A549 (cell line): ENCODE measurements at regions not wholly inside any gene's neighbourhood (a gene's known extent, or its start where the extent isn't known, plus 50 kb on each side); places are given as distances from the start of the nearest gene placed in this dataset.
A peak's percentile ranks its signal among the peaks of the same experiment; 100 is the strongest.

ENCODE experiments used
- ATAC-seq, 2 experiments: fragments of 200-7000 bp in 1 of 2; fragments of >200 bp in 1 of 2; cut with Nextera tagmentation in 1 of 2; cut with Tn5 transposase in 1 of 2; 3 replicates each; pipeline versions ENCODE4 v1.8.0 to v1.9.1; 2018 to 2020; ENCODE audit warnings: mild to moderate bottlenecking in 1 of 2, moderate library complexity in 1 of 2
- CTCF ChIA-PET: fragments of 300-600 bp; sonication (Branson Sonifier 250); formaldehyde crosslinking; extraction: SDS; loops from one replicate; lab custom pipeline; 2021; ENCODE audit warnings: antibody characterized with exemption, inconsistent platforms; lab: Yijun Ruan, JAX
- POLR2A ChIA-PET: fragments of 350-600 bp; formaldehyde crosslinking; extraction: SDS; loops from one replicate; lab custom pipeline; 2021; ENCODE audit warnings: antibody characterized with exemption, inconsistent platforms; lab: Yijun Ruan, JAX
- DNase-seq, 2 experiments: peaks; one replicate each; pipeline versions ENCODE4 v3.0.0 to v3.0.0-alpha.2; 2011 to 2016; ENCODE audit warnings: low read depth in 1 of 2, low spot score in 1 of 2
- FAIRE-seq: peaks from 2 replicates; lab custom pipeline; 2011; peaks lifted over from hg19 to GRCh38; lab: Jason Lieb, UNC
- H3K27ac ChIP-seq, 2 experiments: fragments of >200 bp; sonication (Bioruptor Twin); formaldehyde crosslinking; 3 replicates each; pipeline ENCODE4 v1.5.1; 2016 to 2017
- H3K4me1 ChIP-seq: fragments of >200 bp; sonication (Bioruptor Twin); formaldehyde crosslinking; 3 replicates; pipeline ENCODE4 v1.6.1; 2016
- H3K4me2 ChIP-seq: fragments of >200 bp; sonication (Bioruptor Twin); formaldehyde crosslinking; 3 replicates; pipeline ENCODE4 v1.6.1; 2016
- H3K4me3 ChIP-seq: fragments of >200 bp; sonication (Bioruptor Twin); formaldehyde crosslinking; 3 replicates; pipeline ENCODE4 v1.5.1; 2016
- H3K9me3 ChIP-seq: fragments of >200 bp; sonication (Bioruptor Twin); formaldehyde crosslinking; 3 replicates; pipeline ENCODE4 v1.6.1; 2016
- CBX2 ChIP-seq: fragments of 200-600 bp; sonication (generic); IDR thresholded peaks from 2 replicates; pipeline ENCODE4 v1.6.1; 2016; ENCODE audit warnings: low read depth, mild to moderate bottlenecking, borderline replicate concordance
- CBX8 ChIP-seq: fragments of 200-600 bp; sonication (generic); IDR thresholded peaks from 2 replicates; pipeline ENCODE4 v1.6.1; 2016
- CEBPB ChIP-seq, 2 experiments: fragments of >200 bp in 1 of 2; sonication (Bioruptor Twin) in 1 of 2; formaldehyde crosslinking in 1 of 2; IDR thresholded peaks; 2 replicates each; pipeline ENCODE4 v1.6.1; 2012 to 2016
- CHD2 ChIP-seq: fragments of 150-350 bp; IDR thresholded peaks from 2 replicates; pipeline ENCODE4 v1.6.1; 2014; ENCODE audit warnings: low read length; ENCODE audit not compliant: partially characterized antibody
- E2F6 ChIP-seq: IDR thresholded peaks from 2 replicates; pipeline ENCODE4 v1.6.1; 2012; ENCODE audit warnings: low read depth, borderline replicate concordance
- ELK1 ChIP-seq: fragments of 150-350 bp; IDR thresholded peaks from 2 replicates; pipeline ENCODE4 v1.6.1; 2014; ENCODE audit warnings: low read depth, mild to moderate bottlenecking, low read length
- EP300 ChIP-seq, 2 experiments: fragments of >200 bp; sonication (Bioruptor Twin); formaldehyde crosslinking; IDR thresholded peaks; 2 replicates in 1 of 2; 3 replicates in 1 of 2; pipeline ENCODE4 v1.6.1; 2016 to 2017
- ESRRA ChIP-seq: fragments of 150-350 bp; IDR thresholded peaks from 2 replicates; pipeline ENCODE4 v1.6.1; 2014; ENCODE audit warnings: mild to moderate bottlenecking, low read length, borderline replicate concordance
- FOSL2 ChIP-seq, 2 experiments: fragments of 450-650 bp in 1 of 2; fragments of >200 bp in 1 of 2; sonication (Bioruptor Twin) in 1 of 2; formaldehyde crosslinking; IDR thresholded peaks; 2 replicates each; pipeline versions ENCODE4 v1.5.0 to v1.6.1; 2016 to 2020; ENCODE audit warnings: mild to moderate bottlenecking in 1 of 2, moderate library complexity in 1 of 2
- HEYL ChIP-seq: fragments of 250-450 bp; sonication (Bioruptor Pico); IDR thresholded peaks from 2 replicates; pipeline ENCODE4 v1.8.0; 2021; ENCODE audit warnings: mild to moderate bottlenecking, moderate library complexity
- HOXA7 ChIP-seq: fragments of 250-450 bp; sonication (Bioruptor Pico); IDR thresholded peaks from 2 replicates; pipeline ENCODE4 v1.5.0; 2020; ENCODE audit warnings: mild to moderate bottlenecking, moderate library complexity
- JUNB ChIP-seq: fragments of >200 bp; sonication (Bioruptor Twin); formaldehyde crosslinking; IDR thresholded peaks from 2 replicates; pipeline ENCODE4 v1.6.1; 2016
- KDM5A ChIP-seq: fragments of 200-600 bp; sonication (generic); IDR thresholded peaks from 2 replicates; pipeline ENCODE4 v1.6.1; 2016; ENCODE audit warnings: antibody characterized with exemption, mild to moderate bottlenecking
- MAX ChIP-seq: IDR thresholded peaks from 2 replicates; pipeline ENCODE4 v1.6.1; 2012
- NPAS2 ChIP-seq: fragments of 250-450 bp; sonication (Bioruptor Pico); IDR thresholded peaks from 2 replicates; pipeline ENCODE4 v1.8.0; 2022; ENCODE audit warnings: mild to moderate bottlenecking, moderate library complexity, borderline replicate concordance
- NR3C1 ChIP-seq: fragments of >200 bp; sonication (Bioruptor Twin); formaldehyde crosslinking; IDR thresholded peaks from 3 replicates; pipeline ENCODE4 v1.6.1; 2017
- PBX3 ChIP-seq: IDR thresholded peaks from 2 replicates; pipeline ENCODE4 v1.6.1; 2012
- PHF8 ChIP-seq: fragments of 200-600 bp; sonication (generic); IDR thresholded peaks from 2 replicates; pipeline ENCODE4 v1.6.1; 2016; ENCODE audit warnings: low read depth, mild to moderate bottlenecking, antibody characterized with exemption, moderate library complexity, borderline replicate concordance
- POLR2A ChIP-seq: IDR thresholded peaks from 2 replicates; pipeline ENCODE4 v1.6.1; 2012; ENCODE audit warnings: mild to moderate bottlenecking, low read length
- RAD21 ChIP-seq, 2 experiments: fragments of >200 bp in 1 of 2; sonication (Bioruptor Twin) in 1 of 2; formaldehyde crosslinking in 1 of 2; IDR thresholded peaks in 1 of 2; conservative IDR thresholded peaks in 1 of 2; 2 replicates in 1 of 2; 3 replicates in 1 of 2; pipeline ENCODE4 v1.6.1; 2012 to 2018; ENCODE audit warnings: inconsistent platforms in 1 of 2
- REST ChIP-seq: fragments of 200-600 bp; sonication (generic); IDR thresholded peaks from 2 replicates; pipeline ENCODE4 v1.6.1; 2016; ENCODE audit warnings: antibody characterized with exemption, mild to moderate bottlenecking, moderate library complexity
- RFX5 ChIP-seq: fragments of 450-650 bp; IDR thresholded peaks from 2 replicates; pipeline ENCODE4 v1.7.1; 2014; ENCODE audit warnings: antibody characterized with exemption, mild to moderate bottlenecking, moderate library complexity
- TP53 ChIP-seq: fragments of 250-450 bp; sonication (Bioruptor Pico); IDR thresholded peaks from 2 replicates; pipeline ENCODE4 v1.5.0; 2021; ENCODE audit warnings: mild to moderate bottlenecking, moderate library complexity
- ZNF302 ChIP-seq: fragments of 250-450 bp; sonication (Bioruptor Pico); IDR thresholded peaks from 2 replicates; pipeline ENCODE4 v1.9.0; 2021; ENCODE audit warnings: inconsistent platforms, mild to moderate bottlenecking, moderate library complexity
- WGBS: methylation state at CpG from one replicate; pipeline ENCODE4 v1.1.6; 2017; ENCODE audit errors: missing lambda C conversion rate; 5-methylcytosine and 5-hydroxymethylcytosine counted together

GRCh38 chr9:105150991-105151685 lies 93.3 kb upstream of the SLC44A1 start:
- peak overlapping the region; percentile 47 to 69 for H3K27ac ChIP-seq
- CTCF ChIA-PET = interaction anchor here (1.2 to 2.5 kb wide), 5 partner anchors 12 to 288 kb away, joined by 3 to 11 read pairs (median 3); no protein-coding TSS in a partner anchor
- H3K9me3 ChIP-seq = no peaks in the 10 kb centered on the region
- peaks cover 38% of the 10 kb centered on the region for H3K4me1 ChIP-seq
- H3K4me3 ChIP-seq = no peak overlapping the region
- POLR2A ChIA-PET = no interaction called here
- no peak for TF ChIP-seq CHD2
- no peak for TF ChIP-seq RFX5
- no peak for TF ChIP-seq ZNF302 (CRISPR knock-in tag)
- no peak for TF ChIP-seq PHF8
- TF ChIP-seq E2F6 = no peak
- no peak for TF ChIP-seq CBX2
- peak; percentile 26; the same call in 1 of the 2 replicates for TF ChIP-seq FOSL2 (IDR thresholded peaks at IDR 0.05)
- 0 out of 2 replicates have a peak, but pooled peaks have one; percentile 32 for TF ChIP-seq FOSL2 (CRISPR knock-in tag; IDR thresholded peaks at IDR 0.05)
- no peak for TF ChIP-seq NPAS2 (CRISPR knock-in tag)
- peak; percentile 44 for TF ChIP-seq JUNB
- 0 out of 5 replicates have a peak, but pooled peaks of 1 of the 2 experiments have one; percentile 10 for TF ChIP-seq RAD21 (conservative IDR thresholded peaks at IDR 0.05 in 1 of 2, IDR thresholded peaks at IDR 0.05 in 1 of 2)
- FAIRE-seq (no peak), DNase-seq (peak in 1 of 2 experiments; percentile 23), ATAC-seq (peak; percentile 41 to 57; a peak in 3 of 6 replicates)
- H3K4me2 ChIP-seq = peak overlapping the region; percentile 46
- WGBS = 19% methylated on average over 2 of the region's 2 CpGs

- ATAC-seq (no peak), FAIRE-seq (no peak), DNase-seq (no peak)
- Histone ChIP-seq H3K9me3 (no peaks in the 10 kb centered on the region), H3K4me2 (peak overlapping the region; percentile 46), H3K4me3 (no peak overlapping the region), H3K4me1 (peaks cover 40% of the 10 kb centered on the region), H3K27ac (peak overlapping the region; percentile 47 to 69)
- WGBS = 68% methylated on average over 3 of the region's 3 CpGs
- no peak for TF ChIP-seq NR3C1
- no peak for TF ChIP-seq CBX8
- no peak for TF ChIP-seq EP300 (IDR thresholded peaks at IDR 0.05)
- TF ChIP-seq ESRRA = no peak
- no peak for TF ChIP-seq POLR2A
- no peak for TF ChIP-seq KDM5A
- TF ChIP-seq PBX3 = no peak
- no peak for TF ChIP-seq ELK1
- TF ChIP-seq REST = no peak
- TF ChIP-seq TP53 (CRISPR knock-in tag) = no peak
- TF ChIP-seq MAX = no peak
- no peak for TF ChIP-seq HEYL (CRISPR knock-in tag)
- no peak for TF ChIP-seq HOXA7 (CRISPR knock-in tag)
- TF ChIP-seq CEBPB (IDR thresholded peaks at IDR 0.05) = no peak
- ChIA-PET CTCF (interaction anchor here (0.5 to 1.2 kb wide), 2 partner anchors 162 to 288 kb away, joined by 3 read pairs; no protein-coding TSS in a partner anchor), POLR2A (no interaction called here)
These were observed 92.8 kb upstream of the SLC44A1 start for GRCh38 chr9:105151686-105151995.
